ENCODE measurements at regions not wholly inside any gene's neighbourhood (a gene's known extent, or its start where the extent isn't known, plus 50 kb on each side); places are given as distances from the start of the nearest gene placed in this dataset.
"Not testable (repeated sequence)": the region's sequence is repeated elsewhere in the genome, so short reads cannot be mapped to it uniquely, and the experiment has no call there.

GRCh38 chr5:103834216-103834615 is 271.6 kb upstream of the NUDT12 start:
- DNase-seq, result no peak

GRCh38 chr5:103829585-103829984 is 267.0 kb upstream of the NUDT12 start:
- DNase-seq, result no peak

GRCh38 chr5:103827976-103828375 is 265.4 kb upstream of the NUDT12 start:
- DNase-seq, result no peak

GRCh38 chr5:103821361-103821760 is 258.8 kb upstream of the NUDT12 start:
- DNase-seq, result no peak

DNA sequence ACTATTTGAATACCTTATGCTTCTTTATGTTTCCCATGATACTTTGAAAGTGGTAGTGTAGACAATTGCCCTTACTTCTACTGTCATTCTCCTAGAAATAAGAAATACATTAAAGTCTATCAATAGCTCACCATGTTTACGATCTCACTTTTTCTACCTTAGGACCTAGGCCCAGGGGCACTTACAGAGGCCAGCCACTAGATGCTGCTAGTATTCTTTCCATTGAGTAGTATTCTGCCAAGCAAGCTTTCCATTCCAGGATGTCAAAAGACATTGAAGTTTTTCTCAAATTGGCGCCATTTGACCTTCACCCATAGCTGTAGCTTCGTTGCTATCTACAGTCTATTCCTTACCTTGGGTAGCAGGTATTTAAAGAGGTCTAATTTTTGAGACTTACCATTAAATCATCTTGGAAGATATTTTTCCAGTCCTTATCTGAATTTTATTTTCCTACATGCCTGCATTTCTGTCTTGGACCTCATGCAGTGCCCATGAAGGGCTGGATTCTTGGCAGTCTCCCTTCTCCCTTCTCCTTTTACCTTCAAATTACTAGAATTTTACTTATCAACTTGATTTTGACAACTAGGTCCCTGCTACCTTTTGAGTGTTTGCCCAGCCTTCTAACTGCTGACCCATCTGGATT is 246.0 kb upstream of the NUDT12 start:
- DNase-seq, result no peak

- no peak for DNase-seq
Observed at GRCh38 chr5:103804711-103805110, 242.1 kb upstream of the NUDT12 start.

DNA sequence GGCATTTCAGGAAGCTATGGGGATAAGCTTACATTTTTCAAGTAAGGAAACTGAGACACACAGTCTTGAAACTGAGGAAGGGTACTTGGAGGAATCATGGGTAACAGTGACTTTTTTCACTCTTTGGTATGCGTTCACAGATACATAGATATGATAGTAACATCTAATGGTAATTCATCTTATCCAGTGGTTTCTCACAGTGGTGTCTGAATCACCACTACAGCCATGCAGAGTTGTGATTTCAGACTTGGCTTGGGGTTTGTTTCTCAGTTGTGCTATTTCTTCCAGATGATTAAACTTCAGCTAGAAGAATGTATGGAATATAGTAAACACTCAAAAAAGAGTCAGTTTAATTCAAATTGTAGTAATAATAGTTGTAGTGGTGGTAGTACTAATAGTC is 239.1 kb upstream of the NUDT12 start:
- no peak for DNase-seq

- DNase-seq, result no peak
Observed at GRCh38 chr5:103800741-103801495, 238.3 kb upstream of the NUDT12 start.

- no peak for DNase-seq
Observed at GRCh38 chr5:103793595-103794182, 231.1 kb upstream of the NUDT12 start.

DNA sequence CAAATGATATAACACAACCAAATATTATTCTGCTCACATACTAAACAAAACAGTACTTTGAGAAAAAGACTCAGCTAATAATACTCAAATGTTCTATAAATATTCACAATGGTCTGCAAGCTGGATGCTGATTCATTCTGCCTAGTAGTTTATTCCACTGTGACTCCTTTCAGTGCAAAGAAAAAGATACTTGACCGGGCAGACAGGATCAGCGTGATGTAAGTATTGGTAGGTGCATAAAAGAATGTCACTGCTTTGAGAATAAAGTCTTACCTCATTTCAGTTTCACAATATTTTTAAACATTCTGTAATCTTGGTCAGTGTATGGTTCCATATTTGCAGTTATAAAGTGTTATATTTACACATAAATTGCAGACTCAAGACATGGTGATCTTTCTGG is 223.0 kb upstream of the NUDT12 start:
- DNase-seq, result no peak

DNA sequence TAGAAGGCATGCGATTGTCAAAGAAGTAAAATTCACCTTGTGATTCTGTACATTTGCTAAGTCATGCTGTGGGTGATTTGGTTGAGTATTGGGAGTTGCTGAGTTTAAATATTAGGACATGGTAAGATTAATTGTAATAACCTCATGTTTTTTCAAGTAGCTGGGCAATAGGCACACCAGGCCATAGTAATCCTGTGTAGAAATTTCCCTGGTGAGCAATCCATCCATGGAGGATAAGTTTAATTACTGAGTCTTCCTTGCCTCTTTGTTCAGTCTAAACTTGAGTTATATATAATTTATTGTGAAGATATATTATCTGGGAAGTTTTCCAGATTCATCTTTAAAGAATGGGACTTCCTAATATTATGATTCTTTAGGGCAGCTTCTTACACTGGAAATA is 221.1 kb upstream of the NUDT12 start:
- no peak for DNase-seq

DNA sequence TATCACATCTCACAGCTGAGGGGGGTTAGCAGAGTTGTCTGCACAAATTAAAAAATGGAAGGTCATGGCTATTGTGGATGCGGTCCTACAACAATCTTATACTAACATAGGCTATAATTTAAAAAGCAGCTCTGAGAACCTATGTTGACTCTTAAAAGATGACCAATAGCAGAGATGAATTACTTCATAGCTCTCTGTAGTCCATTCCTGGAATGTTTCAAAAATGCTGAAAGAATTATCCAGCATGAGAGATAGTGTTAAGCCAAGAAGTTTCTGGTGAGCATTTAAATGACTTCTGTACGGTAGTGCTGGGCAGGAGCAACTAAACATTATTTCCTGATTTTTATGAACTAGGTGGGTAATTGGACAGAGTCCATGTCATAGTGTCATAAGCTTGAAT is 218.2 kb upstream of the NUDT12 start:
- no peak for DNase-seq

DNA sequence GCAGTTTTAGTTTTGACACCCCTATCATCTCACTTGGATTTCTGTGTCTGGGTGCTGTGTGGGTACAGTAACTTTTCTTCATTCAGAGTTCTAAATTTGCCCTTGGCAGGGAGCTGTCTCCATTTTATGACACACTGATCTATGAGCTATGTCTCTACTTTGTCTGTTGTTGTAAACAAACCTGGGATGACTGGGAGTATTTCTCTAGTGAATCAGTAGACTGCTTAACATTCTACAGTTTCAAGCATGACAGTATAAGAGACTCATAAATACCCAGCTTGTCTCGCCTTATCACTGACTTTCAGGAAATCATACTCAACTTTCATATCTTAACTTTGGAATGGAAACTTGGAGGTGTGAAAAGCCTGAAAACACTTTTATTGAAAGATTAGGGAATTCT is 212.1 kb upstream of the NUDT12 start:
- no peak for DNase-seq

DNA sequence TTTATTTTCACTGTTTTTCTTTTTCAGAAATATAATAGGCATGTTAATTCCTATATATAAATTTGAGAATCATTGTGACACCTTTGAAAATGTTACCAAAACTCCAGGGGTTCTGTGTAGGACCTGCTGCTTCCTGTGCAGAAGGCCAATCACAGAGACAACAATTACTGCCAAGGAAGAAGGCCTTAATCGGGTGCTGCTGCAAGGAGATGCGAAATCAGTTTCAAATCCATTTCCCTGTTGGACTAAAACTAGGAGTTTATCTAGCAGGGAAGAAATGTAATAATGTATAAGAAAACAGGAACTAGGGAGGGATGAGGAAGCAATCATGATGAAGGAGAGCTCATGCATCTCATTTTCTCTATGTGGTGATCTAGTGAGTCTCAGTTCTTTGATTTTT is 209.7 kb upstream of the NUDT12 start:
- no peak for DNase-seq

DNA sequence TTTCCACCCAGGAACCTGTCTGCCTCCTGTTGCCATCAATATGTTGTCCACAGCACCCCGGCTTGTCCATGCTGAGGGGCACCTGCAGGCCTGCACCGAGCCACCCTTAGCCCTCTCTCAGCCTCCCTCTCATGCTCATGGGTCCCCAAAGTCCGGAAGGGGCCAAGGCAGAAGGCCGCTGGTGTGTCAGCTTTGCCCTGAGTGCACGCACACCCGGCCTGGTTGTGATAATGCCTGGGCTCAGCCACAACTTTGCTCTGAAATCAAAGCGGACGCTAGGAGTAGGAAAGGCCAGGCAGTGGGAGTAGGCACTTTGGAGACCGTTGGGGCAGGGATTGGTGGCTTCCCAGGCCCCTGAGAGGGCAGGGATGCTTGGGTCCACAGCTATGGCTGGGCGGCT is 201.8 kb upstream of the NUDT12 start:
- DNase-seq, result no peak

DNA sequence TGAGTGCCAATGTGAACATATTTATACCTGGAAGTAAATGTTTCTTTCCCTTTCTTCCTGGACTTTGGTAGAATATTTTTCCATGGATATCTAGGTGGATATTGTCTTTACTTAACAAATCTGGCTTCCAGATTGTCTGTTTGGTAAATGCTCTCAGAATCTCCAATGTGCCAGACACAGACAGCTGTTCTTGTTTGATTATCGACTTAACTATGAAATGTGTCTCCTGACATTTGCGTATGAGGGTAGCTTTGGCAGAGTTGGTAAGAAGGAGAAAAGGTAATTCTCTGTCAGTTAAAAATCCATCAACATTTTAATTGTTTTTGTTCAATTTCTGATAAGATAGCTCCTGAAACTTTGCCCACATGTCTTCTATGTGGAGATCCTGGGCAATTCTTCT is 196.4 kb upstream of the NUDT12 start:
- DNase-seq, result no peak

DNA sequence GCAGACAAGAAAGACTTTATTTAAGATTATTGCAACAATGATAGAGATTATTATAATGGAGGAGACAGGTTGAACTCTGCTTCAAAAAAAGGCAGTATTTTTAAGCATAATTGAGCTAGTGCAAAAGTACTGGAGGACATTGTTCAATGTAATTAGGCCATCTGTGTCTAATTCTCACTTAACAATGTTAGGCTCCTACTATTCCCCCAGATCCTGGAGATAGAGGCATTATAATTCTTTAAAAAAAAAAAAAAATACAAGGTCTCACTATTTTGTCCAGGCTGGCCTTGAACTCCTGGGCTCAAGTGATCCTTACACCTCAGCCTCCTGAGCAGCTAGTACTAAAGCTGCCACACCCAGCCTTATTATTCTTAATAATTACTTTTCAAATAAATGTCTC is 193.4 kb upstream of the NUDT12 start:
- DNase-seq, result no peak

GRCh38 chr5:103745353-103746065 is 182.9 kb upstream of the NUDT12 start:
- DNase-seq, result no peak

DNA sequence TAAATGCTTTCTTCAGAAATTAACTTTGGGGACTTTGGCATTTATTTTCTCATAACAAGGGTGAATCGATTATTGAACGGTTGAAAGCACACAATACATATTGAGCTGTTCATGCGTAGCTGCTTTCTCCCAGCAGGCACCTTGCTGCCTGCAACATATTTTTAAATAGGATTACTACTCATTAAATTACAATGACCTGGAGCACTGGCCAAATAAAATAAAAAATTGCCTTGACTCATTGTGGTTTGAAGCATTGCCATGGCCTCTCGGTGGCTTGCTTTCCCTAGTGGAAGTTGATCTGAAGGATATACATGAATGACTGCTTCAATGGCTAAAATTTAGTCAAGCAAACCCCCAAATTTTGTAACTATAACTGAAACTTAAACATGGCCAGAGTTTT is 181.6 kb upstream of the NUDT12 start:
- no peak for DNase-seq

- no peak for DNase-seq
Observed at GRCh38 chr5:103743421-103743820, 180.8 kb upstream of the NUDT12 start.

DNA sequence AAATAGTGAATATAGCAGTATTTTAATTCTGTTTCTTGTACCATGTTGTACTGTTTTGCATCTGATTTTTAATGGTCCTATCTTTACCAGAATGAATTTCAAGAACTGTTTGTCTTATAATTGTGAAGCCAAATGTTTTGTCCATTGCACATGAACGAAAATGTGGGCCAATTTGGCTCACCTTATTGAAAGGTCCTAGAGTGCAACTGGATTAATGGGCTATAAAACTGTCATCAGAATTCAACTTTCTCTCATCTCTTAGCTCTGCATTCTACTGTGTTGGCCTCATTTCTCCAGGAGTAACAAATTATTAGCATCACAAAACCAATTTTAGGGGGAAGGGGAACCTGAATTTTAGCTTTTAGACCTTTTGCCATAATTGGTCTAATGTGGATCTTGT is 179.4 kb upstream of the NUDT12 start:
- no peak for DNase-seq

DNA sequence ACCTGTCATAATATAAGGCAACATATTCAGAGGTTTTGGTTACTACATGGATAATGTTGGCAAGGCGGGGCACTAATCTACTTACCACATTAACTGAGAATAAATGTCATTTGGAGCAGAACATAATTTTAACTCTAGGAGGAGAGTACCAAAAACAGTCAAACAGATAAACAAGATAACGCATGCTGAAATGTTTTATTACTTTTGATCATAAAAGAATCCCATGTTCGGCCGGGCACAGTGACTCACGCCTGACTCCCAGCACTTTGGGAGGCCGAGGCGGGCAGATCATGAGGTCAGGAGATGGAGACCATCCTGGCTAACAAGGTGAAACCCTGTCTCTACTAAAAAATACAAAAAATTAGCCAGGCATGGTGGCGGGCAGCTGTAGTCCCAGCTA is 173.8 kb upstream of the NUDT12 start:
- DNase-seq, result not testable (repeated sequence)

GRCh38 chr5:103724271-103724670 is 161.7 kb upstream of the NUDT12 start:
- DNase-seq, result no peak

DNA sequence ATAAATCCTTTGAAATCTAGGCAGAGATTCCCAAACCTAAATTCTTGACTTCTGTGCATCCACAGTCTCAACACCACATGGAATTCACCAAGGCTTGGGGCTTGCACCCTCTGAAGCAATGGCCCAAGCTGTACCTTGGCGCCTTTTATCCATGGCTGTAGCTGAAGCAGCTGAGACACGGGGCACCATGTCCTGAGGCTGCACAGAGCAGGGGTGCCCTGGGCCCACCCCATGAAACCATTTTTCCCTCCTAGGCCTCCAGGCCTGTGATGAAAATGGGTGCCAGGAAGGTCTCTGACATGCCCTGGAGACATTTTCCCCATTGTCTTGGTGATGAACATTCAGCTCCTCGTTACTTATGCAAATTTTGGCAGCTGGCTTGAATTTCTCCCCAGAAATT is 158.6 kb upstream of the NUDT12 start:
- DNase-seq, result no peak
